ENCODE measurements at regions not wholly inside any gene's neighbourhood (a gene's known extent, or its start where the extent isn't known, plus 50 kb on each side); places are given as distances from the start of the nearest gene placed in this dataset.

DNA sequence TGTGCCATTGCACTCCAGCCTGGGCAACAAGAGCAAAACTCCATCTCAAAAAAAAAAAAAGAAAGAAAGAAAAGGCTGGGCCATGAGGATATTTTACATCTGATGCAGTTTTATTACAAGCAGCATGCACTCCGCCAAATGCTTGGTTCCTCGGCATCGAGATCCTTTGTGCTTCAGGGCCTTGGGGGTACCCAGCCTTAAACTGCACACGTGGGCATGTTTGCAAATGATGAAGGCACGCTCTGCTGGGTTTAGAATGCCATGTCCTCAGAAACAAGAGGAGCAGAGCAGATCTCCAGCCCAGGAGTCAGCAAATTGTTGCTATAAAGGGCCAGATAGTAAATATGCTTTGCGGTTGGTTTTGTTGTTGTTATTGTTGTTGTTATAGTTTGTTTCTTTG, 153.2 kb downstream of the KATNIP start:
- intact Hi-C loops (cut with micrococcal nuclease), result no loop called here
- H3K4me1 ChIP-seq (ENCODE audit: control insufficient read depth, insufficient read depth, low read length), result peaks cover 4% of the 10 kb centered on the region; the same call in 1 of the 2 replicates
- no peaks in the 10 kb centered on the region; the same call in 1 of the 2 replicates for H4K20me1 ChIP-seq (ENCODE audit: insufficient read depth, low read length)
- no peaks in the 10 kb centered on the region for H3K79me1 ChIP-seq (ENCODE audit: low read depth in 1 of 2, low read length in 2 of 2)
- in situ Hi-C loops (cut with MboI; ENCODE audit: low sequenced_read_pairs), result no loop called here
- no peak overlapping the region for H2BK120ac ChIP-seq (ENCODE audit: low read depth, low read length)
- H3K23ac ChIP-seq (ENCODE audit: low read depth, low read length), result no peak overlapping the region
- no peak overlapping the region for H3K18ac ChIP-seq (ENCODE audit: low read depth, low read length)
- H2BK15ac ChIP-seq (ENCODE audit: low read depth, low read length), result no peak overlapping the region
- H3K4me2 ChIP-seq (ENCODE audit: low read depth, low read length), result no peak overlapping the region
- H3K9me3 ChIP-seq (ENCODE audit: control insufficient read depth, insufficient read depth, low read length), result no peaks in the 10 kb centered on the region
- no peak overlapping the region for H3K27ac ChIP-seq (ENCODE audit: insufficient read depth, low read length)
- DNase-seq (no peak), ATAC-seq (ENCODE audit: low read depth) (0 out of 2 replicates have a peak, but pooled peaks have one; percentile 17)
- CTCF ChIA-PET, result no interaction called here
- H3K36me3 ChIP-seq (ENCODE audit: control insufficient read depth, insufficient read depth, low read length), result peaks cover 16% of the 10 kb centered on the region
- no peak overlapping the region for H2AK9ac ChIP-seq (replicated peaks; ENCODE audit: low read depth, low read length, poor library complexity)
- H3K9ac ChIP-seq (ENCODE audit: low read depth, low read length), result no peak overlapping the region
- no peak overlapping the region for H3K56ac ChIP-seq (ENCODE audit: extremely low read depth, insufficient read depth, low read length)
- WGBS, 2 experiments (ENCODE audit: extremely low coverage in 2 of 2, insufficient read length in 1 of 2), result 92% methylated on average over 5 of the region's 6 CpGs; no CpG with 5 or more reads in 1 of the 2 experiments
- no peak for TF ChIP-seq FOS (IDR thresholded peaks at IDR 0.05; ENCODE audit: low read depth, low read length)
- TF ChIP-seq, protein P1, sequence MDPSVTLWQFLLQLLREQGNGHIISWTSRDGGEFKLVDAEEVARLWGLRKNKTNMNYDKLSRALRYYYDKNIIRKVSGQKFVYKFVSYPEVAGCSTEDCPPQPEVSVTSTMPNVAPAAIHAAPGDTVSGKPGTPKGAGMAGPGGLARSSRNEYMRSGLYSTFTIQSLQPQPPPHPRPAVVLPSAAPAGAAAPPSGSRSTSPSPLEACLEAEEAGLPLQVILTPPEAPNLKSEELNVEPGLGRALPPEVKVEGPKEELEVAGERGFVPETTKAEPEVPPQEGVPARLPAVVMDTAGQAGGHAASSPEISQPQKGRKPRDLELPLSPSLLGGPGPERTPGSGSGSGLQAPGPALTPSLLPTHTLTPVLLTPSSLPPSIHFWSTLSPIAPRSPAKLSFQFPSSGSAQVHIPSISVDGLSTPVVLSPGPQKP (IDR thresholded peaks at IDR 0.05; ENCODE audit: borderline replicate concordance, low read depth, low read length), result no peak
- H2BK5ac ChIP-seq (ENCODE audit: low read depth, low read length, poor library complexity, severe bottlenecking), result no peak overlapping the region
- H2BK20ac ChIP-seq (ENCODE audit: low read depth, low read length), result no peak overlapping the region
- no peaks in the 10 kb centered on the region for H3K27me3 ChIP-seq (ENCODE audit: control insufficient read depth, insufficient read depth, low read length)
- H3K9me1 ChIP-seq (ENCODE audit: insufficient read depth, low read length), result peaks cover 2% of the 10 kb centered on the region; the same call in 1 of the 2 replicates
- H4K8ac ChIP-seq (ENCODE audit: low read depth in 2 of 2, low read length in 2 of 2), result peak overlapping the region in 1 of 2 experiments; percentile 22; a peak in 1 of 4 replicates
- no TSS peak for BruUV-seq (replicated peaks)
- no peak overlapping the region for H2AFZ ChIP-seq (replicated peaks; ENCODE audit: low read length, poor library complexity)
- POLR2A ChIA-PET (ENCODE audit: unreplicated experiment), result interaction anchor here (0.6 kb wide), 1 partner anchor 7 kb away, joined by 3 read pairs; no protein-coding TSS in a partner anchor
- dilution Hi-C loops (cut with HindIII; ENCODE audit: low sequenced_read_pairs, unreplicated experiment), result no loop called here
- H4K91ac ChIP-seq (ENCODE audit: insufficient read depth, low read depth, low read length), result no peak overlapping the region
- H3K4ac ChIP-seq (ENCODE audit: low read depth, low read length), result no peak overlapping the region
- no peak overlapping the region; the same call in 1 of the 2 replicates for H3K14ac ChIP-seq (replicated peaks; ENCODE audit: low read depth, low read length)
- H4K5ac ChIP-seq (ENCODE audit: low read depth, low read length), result no peak overlapping the region
- no peak overlapping the region for H3K4me3 ChIP-seq (ENCODE audit: insufficient read depth, low read depth, low read length)
- no peak overlapping the region for H2AK5ac ChIP-seq (ENCODE audit: low read depth, low read length)

Measured in IMR-90 (cell line).